OCI-LY7 (cell line): ENCODE measurements at regions not wholly inside any gene's neighbourhood (a gene's known extent, or its start where the extent isn't known, plus 50 kb on each side); places are given as distances from the start of the nearest gene placed in this dataset.

Source experiments
- CTCF ChIP-seq: fragments of 200-600 bp; sonication (generic); conservative IDR thresholded peaks from 2 replicates; pipeline ENCODE4 v1.5.1; 2014; ENCODE audit warnings: mild to moderate bottlenecking, antibody characterized with exemption, low read length, moderate library complexity, mixed read lengths
- EZH2phosphoT487 ChIP-seq: fragments of 200-600 bp; sonication (generic); IDR thresholded peaks from 2 replicates; pipeline ENCODE4 v1.6.1; 2018; ENCODE audit warnings: low read depth, borderline replicate concordance, mild to moderate bottlenecking, mixed run types, antibody characterized with exemption, low read length, moderate library complexity, mixed read lengths

DNA sequence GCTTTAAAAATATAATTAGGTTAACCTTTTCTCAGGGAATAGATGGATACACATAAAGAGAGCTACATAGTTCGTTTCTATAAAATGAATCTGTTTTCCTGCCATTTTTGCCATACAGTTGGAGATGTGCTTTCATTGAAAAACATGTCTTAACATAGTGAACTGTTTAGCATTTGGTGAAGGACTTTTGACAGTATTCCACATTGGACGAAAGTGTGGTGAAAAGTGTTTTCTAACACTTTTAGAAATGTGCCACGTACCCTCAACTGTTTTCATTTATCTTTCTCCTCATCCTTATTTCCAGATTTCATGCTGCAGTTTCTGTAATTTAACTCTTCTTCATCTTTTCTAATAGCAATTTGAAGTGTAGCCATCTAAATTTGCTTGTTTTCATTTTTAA, 249.1 kb upstream of the MTNR1B start:
- TF ChIP-seq EZH2phosphoT487 (no peak), CTCF (no peak)
